ENCODE measurements at regions not wholly inside any gene's neighbourhood (a gene's known extent, or its start where the extent isn't known, plus 50 kb on each side); places are given as distances from the start of the nearest gene placed in this dataset.

DNA sequence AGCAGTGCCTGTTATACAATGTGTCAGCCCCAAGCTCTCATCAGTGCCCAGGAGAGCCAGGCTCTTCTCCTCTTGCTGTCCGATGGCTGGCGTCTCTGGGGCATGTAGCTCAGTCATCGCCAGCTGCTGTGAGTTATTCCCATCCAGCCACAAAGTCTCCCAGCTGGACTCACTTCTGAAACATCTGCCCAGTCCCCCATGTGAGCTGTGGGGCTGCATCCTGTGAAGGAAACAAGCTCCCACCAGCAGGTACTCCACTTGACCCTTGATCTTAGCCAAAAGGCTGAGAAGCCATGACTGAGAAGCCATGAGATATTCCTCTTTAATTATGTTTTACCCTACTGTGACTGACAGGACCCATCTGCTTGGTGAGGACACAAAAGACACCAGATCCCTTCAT lies 212.7 kb upstream of the IGFBP3 start:
- TF ChIP-seq CTCF (IDR thresholded peaks at IDR 0.05 in 4 of 5, conservative IDR thresholded peaks at IDR 0.05 in 1 of 5) (no peak), POLR2A (IDR thresholded peaks at IDR 0.05) (no peak)
